Aorta (tissue), 5 donors: ENCODE measurements at regions not wholly inside any gene's neighbourhood (a gene's known extent, or its start where the extent isn't known, plus 50 kb on each side); places are given as distances from the start of the nearest gene placed in this dataset.
"Not testable (repeated sequence)": the region's sequence is repeated elsewhere in the genome, so short reads cannot be mapped to it uniquely, and the experiment has no call there.

ENCODE experiments used
- ATAC-seq: fragments of 200-7000 bp; cut with Tn5 transposase; one replicate; pipeline ENCODE4 v1.9.1; 2022; ENCODE audit warnings: moderate library complexity; ENCODE audit not compliant: low FRiP score
- DNase-seq, 2 donors: peaks; one replicate each; pipeline ENCODE4 v3.0.0-alpha.2; 2020
- H3K27ac ChIP-seq, 2 donors: one replicate each; pipeline ENCODE4 v1.5.1; 2013; ENCODE audit warnings: low read length in 2 of 2, mild to moderate bottlenecking in 2 of 2, moderate library complexity in 2 of 2, control low read depth in 1 of 2, inconsistent platforms in 1 of 2, low read depth in 1 of 2
- H3K27me3 ChIP-seq, 2 donors: one replicate each; pipeline ENCODE4 v1.6.1; 2013; ENCODE audit warnings: control low read depth in 1 of 2, low read length in 1 of 2, mild to moderate bottlenecking in 1 of 2, moderate library complexity in 1 of 2; ENCODE audit not compliant: insufficient read depth in 2 of 2, control insufficient read depth in 1 of 2
- H3K36me3 ChIP-seq, 2 donors: one replicate each; pipeline ENCODE4 v1.6.1; 2013; ENCODE audit warnings: control low read depth in 1 of 2, low read length in 1 of 2, mild to moderate bottlenecking in 1 of 2; ENCODE audit not compliant: insufficient read depth in 2 of 2, control insufficient read depth in 1 of 2
- H3K4me1 ChIP-seq, 2 donors: one replicate each; pipeline ENCODE4 v1.6.1; 2013; ENCODE audit warnings: low read length in 2 of 2, control low read depth in 1 of 2, mild to moderate bottlenecking in 1 of 2, moderate library complexity in 1 of 2; ENCODE audit not compliant: insufficient read depth in 2 of 2, control insufficient read depth in 1 of 2
- H3K4me3 ChIP-seq, 2 donors: one replicate each; pipeline ENCODE4 v1.5.1; 2013; ENCODE audit warnings: low read length in 2 of 2, control low read depth in 1 of 2, mild to moderate bottlenecking in 1 of 2
- H3K9me3 ChIP-seq: one replicate; pipeline ENCODE4 v1.6.1; 2013; ENCODE audit warnings: mild to moderate bottlenecking, low read length; ENCODE audit not compliant: control insufficient read depth
- WGBS, 2 donors: extraction: QIAGEN DNeasy Blood & Tissue Kit; methylation state at CpG; one replicate each; pipeline ENCODE4 v1.1.7; 2013; 5-methylcytosine and 5-hydroxymethylcytosine counted together
- intact Hi-C, 2 donors: fragments of 100-400 bp; cut with DNase I; formaldehyde crosslinking; loops; one replicate each; pipeline versions ENCODE4 v1.14.2 to v1.15.0; 2022
- donor health status: healthy with polysubstance abuse.
- donor health status: Bipolar disorder and iron deficiency.
- donor health status: DM: no; HTN: no; CAD: no.
- donor health status: DM: no; HTN: no; CAD: no.
- donor health status: DM: yes; HTN: yes; CAD: no.

DNA sequence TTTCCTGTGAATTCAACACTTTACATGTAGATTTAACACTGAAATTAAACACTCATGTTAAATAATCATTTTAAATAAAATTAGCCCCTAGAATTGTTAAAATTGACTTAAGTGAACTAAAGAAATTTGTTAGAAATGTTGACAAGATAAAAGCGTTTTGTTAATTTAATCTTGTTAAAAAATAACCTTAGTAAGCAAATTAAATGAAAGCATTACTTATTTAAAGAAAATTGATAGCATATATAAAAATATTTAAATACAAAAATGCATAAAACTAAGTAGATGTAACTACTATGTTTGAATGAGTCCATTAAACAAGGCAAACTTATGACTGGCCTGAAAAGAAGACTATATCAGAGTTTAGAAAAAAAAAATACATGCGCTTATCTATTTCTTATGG is 99.0 kb upstream of the TRPC4 start:
- no peaks in the 10 kb centered on the region for H3K27me3 ChIP-seq
- no peak overlapping the region for H3K4me3 ChIP-seq
- peaks cover 1% of the 10 kb centered on the region for H3K9me3 ChIP-seq
- ATAC-seq (no peak), DNase-seq (no peak)
- 50 to 67% methylated on average over 2 of the region's 2 CpGs for whole genome bisulfite sequencing, 2 donors
- H3K4me1 ChIP-seq = no peaks in the 10 kb centered on the region
- intact Hi-C loops = no loop called here
- no peaks in the 10 kb centered on the region for H3K36me3 ChIP-seq
- no peak overlapping the region for H3K27ac ChIP-seq

DNA sequence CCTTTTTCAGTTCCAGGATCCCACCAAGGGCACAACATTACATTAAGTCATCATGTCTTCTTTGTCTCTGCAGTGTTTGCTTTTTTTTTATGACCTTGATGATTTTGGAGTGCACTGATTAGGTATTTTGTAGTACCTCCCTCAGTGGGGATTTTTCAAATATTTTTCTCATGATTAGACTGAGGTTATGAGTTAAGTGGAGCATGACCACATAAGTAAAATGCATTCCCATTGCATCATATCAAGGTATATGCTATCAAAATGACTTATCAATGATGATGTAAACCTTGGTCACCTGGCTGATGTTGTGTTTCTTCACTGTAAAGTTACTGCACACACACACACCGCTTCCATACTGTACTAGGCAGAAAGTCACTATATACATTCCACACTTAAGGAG is 96.7 kb upstream of the TRPC4 start:
- intact Hi-C loops = no loop called here
- H3K27ac ChIP-seq = no peak overlapping the region
- H3K4me1 ChIP-seq = no peaks in the 10 kb centered on the region
- H3K36me3 ChIP-seq = no peaks in the 10 kb centered on the region
- WGBS, 2 donors = 87 to 93% methylated on average over 1 of the region's 1 CpG
- H3K27me3 ChIP-seq = no peaks in the 10 kb centered on the region
- no peak overlapping the region for H3K4me3 ChIP-seq
- DNase-seq (no peak), ATAC-seq (no peak)
- peaks cover 1% of the 10 kb centered on the region for H3K9me3 ChIP-seq

- Histone ChIP-seq H3K27me3 (no peaks in the 10 kb centered on the region), H3K9me3 (no peaks in the 10 kb centered on the region), H3K4me1 (no peaks in the 10 kb centered on the region), H3K4me3 (no peak overlapping the region), H3K36me3 (no peaks in the 10 kb centered on the region), H3K27ac (no peak overlapping the region)
- intact Hi-C loops = no loop called here
- ATAC-seq = no peak
- WGBS, 2 donors = 70 to 72% methylated on average over 1 of the region's 1 CpG
- no peak for DNase-seq
These were observed 90.9 kb upstream of the TRPC4 start for GRCh38 chr13:37960427-37960826.

DNA sequence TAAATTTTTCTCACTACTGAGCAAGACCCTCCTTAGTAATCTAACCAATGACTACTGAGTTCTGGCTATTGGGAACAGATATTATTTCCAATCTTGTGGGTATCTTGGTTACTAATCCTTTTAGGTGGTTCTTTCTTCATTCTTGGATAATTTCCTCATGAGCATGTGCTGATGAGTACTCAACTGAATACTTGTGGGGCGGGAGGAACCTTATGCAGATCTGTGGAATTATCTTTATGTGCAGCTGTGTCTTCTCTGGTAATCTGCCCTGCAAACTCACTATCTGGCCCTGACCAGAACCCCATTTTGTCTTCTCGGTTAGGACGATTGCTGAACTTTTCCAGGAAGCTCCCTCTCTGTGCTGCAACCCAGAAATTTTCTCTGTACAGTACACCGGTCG is 89.7 kb upstream of the TRPC4 start:
- intact Hi-C loops = no loop called here
- H3K27ac ChIP-seq = no peak overlapping the region
- no peaks in the 10 kb centered on the region for H3K36me3 ChIP-seq
- 88 to 94% methylated on average over 5 of the region's 5 CpGs for WGBS, 2 donors
- no peak for ATAC-seq
- no peaks in the 10 kb centered on the region for H3K4me1 ChIP-seq
- H3K27me3 ChIP-seq = no peaks in the 10 kb centered on the region
- DNase-seq = no peak
- no peak overlapping the region for H3K4me3 ChIP-seq
- H3K9me3 ChIP-seq = no peaks in the 10 kb centered on the region

DNA sequence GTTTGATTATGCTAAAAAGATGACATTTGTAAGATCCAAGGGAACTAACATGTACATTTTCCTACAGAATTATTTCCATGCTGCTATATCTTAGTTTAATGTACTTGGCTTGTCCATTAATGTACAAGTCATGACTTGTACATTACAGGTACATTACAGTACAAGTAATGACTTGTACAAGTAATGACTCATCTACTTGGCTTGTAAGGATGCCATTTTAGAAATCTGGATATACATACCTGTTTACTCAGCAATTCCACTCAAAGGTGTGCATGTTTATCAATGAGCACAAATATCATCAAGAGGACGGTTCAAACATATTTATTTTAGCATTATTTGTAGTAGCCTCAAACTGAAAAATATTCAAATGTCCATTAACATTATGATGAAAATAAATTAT is 87.0 kb upstream of the TRPC4 start:
- H3K36me3 ChIP-seq = no peaks in the 10 kb centered on the region
- ATAC-seq (no peak), DNase-seq (no peak)
- no peaks in the 10 kb centered on the region for H3K4me1 ChIP-seq
- H3K9me3 ChIP-seq = no peaks in the 10 kb centered on the region
- intact Hi-C loops = no loop called here
- H3K27ac ChIP-seq = no peak overlapping the region
- no peaks in the 10 kb centered on the region for H3K27me3 ChIP-seq
- H3K4me3 ChIP-seq = no peak overlapping the region
- 91 to 94% methylated on average over 1 of the region's 1 CpG for WGBS, 2 donors

DNA sequence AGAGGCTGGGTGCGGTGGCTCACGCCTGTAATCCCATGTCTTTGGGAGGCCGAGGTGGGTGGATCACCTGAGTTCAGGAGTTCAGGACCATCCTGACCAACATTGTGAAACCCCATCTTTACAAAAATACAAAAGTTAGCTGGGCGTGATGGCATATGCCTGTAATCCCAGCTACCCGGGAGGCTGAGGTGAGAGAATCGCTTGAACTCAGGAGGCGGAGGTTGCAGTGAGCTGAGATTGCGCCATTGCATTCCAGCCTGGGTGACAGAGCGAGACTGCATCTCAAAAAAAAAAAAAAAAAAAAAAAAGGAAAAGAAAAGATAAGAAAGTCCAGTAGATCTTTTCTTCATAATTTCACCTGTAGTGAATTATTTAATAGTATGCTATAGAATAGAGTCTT is 85.0 kb upstream of the TRPC4 start:
- H3K36me3 ChIP-seq, H3K27ac ChIP-seq, DNase-seq, H3K27me3 ChIP-seq, ATAC-seq, intact Hi-C loops, H3K4me3 ChIP-seq, H3K9me3 ChIP-seq, H3K4me1 ChIP-seq: not testable (repeated sequence)
- WGBS, 2 donors = 90 to 92% methylated on average over 9 of the region's 9 CpGs

DNA sequence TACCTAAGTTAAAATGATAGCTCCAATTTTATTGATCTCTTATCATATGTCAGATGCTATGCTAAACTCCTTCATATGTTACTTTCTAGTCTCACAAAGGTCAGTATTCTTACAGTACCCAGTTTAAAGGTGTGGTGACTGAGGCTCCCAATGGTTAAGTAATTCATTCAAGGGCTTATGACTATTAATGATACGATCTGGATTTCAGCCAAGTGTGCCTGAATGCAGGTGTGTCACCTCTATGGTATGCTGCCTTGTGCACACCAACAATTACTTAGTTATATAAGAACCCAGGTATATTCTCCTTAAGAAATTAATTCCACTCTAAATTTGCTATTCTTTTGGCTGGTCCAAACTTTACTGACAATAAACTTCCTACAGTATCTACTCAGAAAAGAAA is 84.6 kb upstream of the TRPC4 start:
- DNase-seq = no peak
- intact Hi-C loops = no loop called here
- Histone ChIP-seq H3K27me3 (no peaks in the 10 kb centered on the region), H3K27ac (no peak overlapping the region), H3K36me3 (no peaks in the 10 kb centered on the region), H3K9me3 (no peaks in the 10 kb centered on the region), H3K4me3 (no peak overlapping the region), H3K4me1 (no peaks in the 10 kb centered on the region)
- WGBS, 2 donors = 43 to 55% methylated on average over 1 of the region's 1 CpG
- ATAC-seq = no peak

- DNase-seq (no peak), ATAC-seq (no peak)
- Histone ChIP-seq H3K4me3 (no peak overlapping the region), H3K4me1 (no peaks in the 10 kb centered on the region), H3K27me3 (no peaks in the 10 kb centered on the region), H3K36me3 (no peaks in the 10 kb centered on the region), H3K9me3 (no peaks in the 10 kb centered on the region), H3K27ac (no peak overlapping the region)
- intact Hi-C loops = no loop called here
These were observed 84.1 kb upstream of the TRPC4 start for GRCh38 chr13:37953696-37954095.

DNA sequence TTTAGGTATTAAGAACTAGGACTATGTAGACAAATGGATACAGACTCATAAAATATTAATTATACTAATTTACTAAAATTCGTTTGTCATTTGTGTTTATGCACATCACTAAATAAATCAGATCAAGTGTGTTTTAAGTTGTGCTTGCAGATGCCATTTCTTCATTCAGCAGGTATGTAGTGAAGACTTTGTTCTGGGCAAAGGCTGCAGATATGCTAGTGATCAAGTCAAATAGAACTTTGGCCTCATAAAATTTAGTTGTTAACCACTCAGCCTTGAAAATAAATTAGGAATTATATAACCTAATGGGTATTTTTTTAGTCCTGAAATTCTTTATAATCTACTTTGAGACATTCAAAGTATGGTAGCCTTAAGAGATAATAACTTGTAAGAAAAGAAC is 80.4 kb upstream of the TRPC4 start:
- Histone ChIP-seq H3K4me3 (no peak overlapping the region), H3K36me3 (no peaks in the 10 kb centered on the region), H3K27me3 (no peaks in the 10 kb centered on the region), H3K4me1 (no peaks in the 10 kb centered on the region), H3K27ac (no peak overlapping the region), H3K9me3 (no peaks in the 10 kb centered on the region)
- intact Hi-C loops = no loop called here
- DNase-seq (no peak), ATAC-seq (no peak)
- 36% methylated on average over 1 of the region's 1 CpG for WGBS, 2 donors
